Type B pancreatic cell (in vitro differentiated cells): ENCODE measurements at regions not wholly inside any gene's neighbourhood (a gene's known extent, or its start where the extent isn't known, plus 50 kb on each side); places are given as distances from the start of the nearest gene placed in this dataset.
A peak's percentile ranks its signal among the peaks of the same experiment; 100 is the strongest.

Source experiments
- DNase-seq: peaks from one replicate; pipeline ENCODE4 v3.0.0; 2021; ENCODE audit warnings: mixed read lengths; ENCODE audit not compliant: unreplicated experiment; ENCODE audit errors: extremely low spot score
- H3K27ac Mint-ChIP-seq: 2 replicates; pipeline ENCODE4 v1.8.0; 2021; ENCODE audit warnings: mild to moderate bottlenecking, mixed read lengths
- H3K27me3 Mint-ChIP-seq: 2 replicates; pipeline ENCODE4 v1.8.0; 2021; ENCODE audit warnings: mixed read lengths
- H3K36me3 Mint-ChIP-seq: 2 replicates; pipeline ENCODE4 v1.8.0; 2021; ENCODE audit warnings: mixed read lengths
- H3K4me1 Mint-ChIP-seq: one replicate; pipeline ENCODE4 v1.8.0; 2021; ENCODE audit warnings: mixed read lengths; ENCODE audit not compliant: unreplicated experiment
- H3K4me3 Mint-ChIP-seq: 2 replicates; pipeline ENCODE4 v1.8.0; 2021; ENCODE audit warnings: mild to moderate bottlenecking, mixed read lengths
- H3K9me3 Mint-ChIP-seq: 2 replicates; pipeline ENCODE4 v1.8.0; 2021; ENCODE audit warnings: mixed read lengths
- TF ChIP-seq, protein P1 (sequence below): fragments of 200-600 bp; sonication (generic); conservative IDR thresholded peaks from 2 replicates; pipeline ENCODE4 v1.5.0; 2021; ENCODE audit warnings: antibody characterized with exemption, mild to moderate bottlenecking

DNA sequence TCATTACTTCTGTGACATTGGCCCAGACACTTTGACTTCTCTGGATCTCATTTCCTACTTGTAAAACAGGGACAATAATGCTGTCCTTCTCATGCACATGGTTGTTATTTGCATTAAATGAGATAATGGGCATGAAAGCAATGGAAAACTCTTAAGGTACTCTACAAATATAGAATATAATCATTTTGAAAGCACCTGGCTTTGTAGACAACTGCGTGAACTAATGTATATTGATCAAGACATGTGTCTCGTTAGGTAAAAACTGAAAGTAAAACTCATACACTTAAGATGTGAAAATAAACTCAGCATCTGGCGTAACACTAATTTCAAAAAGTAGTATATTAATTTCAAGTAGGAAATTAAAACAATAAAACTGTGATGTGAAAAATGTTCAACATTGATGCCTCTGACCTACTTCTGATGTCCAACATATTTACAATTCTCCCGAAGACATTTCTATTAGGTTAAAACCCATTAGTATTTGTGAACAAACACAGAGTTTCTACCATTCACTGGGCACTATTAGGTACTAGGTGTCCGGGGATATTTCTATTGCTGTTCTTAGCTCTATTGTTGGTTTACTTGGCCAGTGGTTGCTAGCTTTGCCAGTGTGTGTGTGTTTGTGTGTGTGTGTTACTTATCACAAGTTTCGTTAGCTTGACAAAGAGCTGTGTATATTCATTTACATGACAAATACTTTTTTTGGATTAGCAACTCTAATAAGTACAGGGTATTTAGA is 220.5 kb downstream of the KCNRG start:
- DNase-seq, result no peak
- no peak overlapping the region for H3K27ac Mint-ChIP-seq
- H3K36me3 Mint-ChIP-seq, result no peaks in the 10 kb centered on the region
- TF ChIP-seq, protein P1, sequence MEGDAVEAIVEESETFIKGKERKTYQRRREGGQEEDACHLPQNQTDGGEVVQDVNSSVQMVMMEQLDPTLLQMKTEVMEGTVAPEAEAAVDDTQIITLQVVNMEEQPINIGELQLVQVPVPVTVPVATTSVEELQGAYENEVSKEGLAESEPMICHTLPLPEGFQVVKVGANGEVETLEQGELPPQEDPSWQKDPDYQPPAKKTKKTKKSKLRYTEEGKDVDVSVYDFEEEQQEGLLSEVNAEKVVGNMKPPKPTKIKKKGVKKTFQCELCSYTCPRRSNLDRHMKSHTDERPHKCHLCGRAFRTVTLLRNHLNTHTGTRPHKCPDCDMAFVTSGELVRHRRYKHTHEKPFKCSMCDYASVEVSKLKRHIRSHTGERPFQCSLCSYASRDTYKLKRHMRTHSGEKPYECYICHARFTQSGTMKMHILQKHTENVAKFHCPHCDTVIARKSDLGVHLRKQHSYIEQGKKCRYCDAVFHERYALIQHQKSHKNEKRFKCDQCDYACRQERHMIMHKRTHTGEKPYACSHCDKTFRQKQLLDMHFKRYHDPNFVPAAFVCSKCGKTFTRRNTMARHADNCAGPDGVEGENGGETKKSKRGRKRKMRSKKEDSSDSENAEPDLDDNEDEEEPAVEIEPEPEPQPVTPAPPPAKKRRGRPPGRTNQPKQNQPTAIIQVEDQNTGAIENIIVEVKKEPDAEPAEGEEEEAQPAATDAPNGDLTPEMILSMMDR, result no peak
- no peaks in the 10 kb centered on the region for H3K27me3 Mint-ChIP-seq
- peaks cover 9% of the 10 kb centered on the region for H3K4me1 Mint-ChIP-seq
- no peaks in the 10 kb centered on the region for H3K9me3 Mint-ChIP-seq
- no peak overlapping the region for H3K4me3 Mint-ChIP-seq

DNA sequence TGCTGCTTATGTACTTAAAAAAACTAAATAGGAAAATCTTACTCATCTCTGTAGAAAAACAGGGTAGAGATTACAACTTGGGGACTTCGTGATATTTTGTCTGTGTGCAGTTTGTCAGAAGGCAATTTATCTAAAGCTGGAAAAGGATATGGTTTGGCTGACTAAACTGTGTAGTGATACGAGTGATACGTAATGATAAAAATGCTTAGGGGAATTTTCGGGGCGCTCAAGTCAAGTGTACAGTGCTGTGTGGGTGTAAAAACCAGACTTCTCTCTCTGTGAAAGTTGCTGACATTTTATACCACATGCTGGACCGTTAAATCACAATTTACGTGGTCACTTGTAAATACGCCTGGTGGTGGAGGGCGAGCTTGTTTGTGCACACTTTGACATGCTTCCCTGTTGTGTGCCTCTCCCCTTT is 221.7 kb downstream of the KCNRG start:
- Mint-ChIP-seq H3K27me3 (no peaks in the 10 kb centered on the region), H3K9me3 (no peaks in the 10 kb centered on the region), H3K27ac (no peak overlapping the region), H3K36me3 (no peaks in the 10 kb centered on the region), H3K4me1 (peaks cover 9% of the 10 kb centered on the region), H3K4me3 (peak overlapping the region; percentile 23)
- no peak for DNase-seq
- TF ChIP-seq, protein P1, result peak; percentile 39

DNA sequence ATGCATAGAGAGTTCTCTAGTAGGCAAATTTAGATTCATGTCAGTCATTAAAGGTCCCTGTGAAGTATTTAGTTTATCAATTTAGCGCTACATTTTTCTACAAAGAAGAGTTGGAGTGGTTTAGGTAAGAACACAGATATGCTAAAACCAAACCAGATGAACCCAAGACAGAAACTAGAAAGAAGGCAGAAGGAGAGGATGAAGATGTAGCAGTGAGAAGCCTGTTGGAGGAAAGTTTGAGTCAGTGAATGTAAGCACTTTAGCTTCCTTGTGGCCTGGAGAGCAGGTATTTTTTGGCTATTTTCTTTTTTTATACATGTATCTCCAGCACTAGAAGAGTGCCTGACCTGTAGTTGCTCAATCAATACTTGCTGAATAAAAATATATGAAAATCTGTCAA is 223.7 kb downstream of the KCNRG start:
- H3K4me3 Mint-ChIP-seq, result no peak overlapping the region
- peaks cover 12% of the 10 kb centered on the region for H3K4me1 Mint-ChIP-seq
- DNase-seq, result no peak
- H3K27ac Mint-ChIP-seq, result no peak overlapping the region
- no peaks in the 10 kb centered on the region for H3K27me3 Mint-ChIP-seq
- H3K36me3 Mint-ChIP-seq, result no peaks in the 10 kb centered on the region
- TF ChIP-seq, protein P1, result no peak
- no peaks in the 10 kb centered on the region for H3K9me3 Mint-ChIP-seq

DNA sequence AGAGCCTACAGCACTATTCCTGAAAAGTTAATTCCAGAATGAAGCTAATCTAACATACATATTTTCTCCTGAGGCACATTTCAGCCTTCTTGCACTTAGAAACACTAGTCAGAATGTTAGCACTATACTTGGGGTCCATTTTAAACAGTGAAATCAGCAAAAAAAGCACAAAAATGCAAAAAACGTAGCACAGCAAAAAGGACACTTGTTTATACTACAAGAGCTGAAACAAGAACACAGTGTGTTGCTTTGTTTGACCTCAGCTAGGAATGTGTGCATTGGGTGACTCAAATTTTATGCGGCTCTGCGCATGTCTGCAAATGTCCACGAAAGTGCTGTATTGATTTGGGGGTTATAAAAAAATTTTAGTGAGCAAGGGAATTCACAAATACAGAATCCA is 226.2 kb downstream of the KCNRG start:
- H3K9me3 Mint-ChIP-seq, result peaks cover 6% of the 10 kb centered on the region
- TF ChIP-seq, protein P1, result no peak
- DNase-seq, result no peak
- no peak overlapping the region for H3K4me3 Mint-ChIP-seq
- no peaks in the 10 kb centered on the region for H3K27me3 Mint-ChIP-seq
- no peak overlapping the region for H3K27ac Mint-ChIP-seq
- H3K4me1 Mint-ChIP-seq, result peaks cover 27% of the 10 kb centered on the region
- H3K36me3 Mint-ChIP-seq, result no peaks in the 10 kb centered on the region

DNA sequence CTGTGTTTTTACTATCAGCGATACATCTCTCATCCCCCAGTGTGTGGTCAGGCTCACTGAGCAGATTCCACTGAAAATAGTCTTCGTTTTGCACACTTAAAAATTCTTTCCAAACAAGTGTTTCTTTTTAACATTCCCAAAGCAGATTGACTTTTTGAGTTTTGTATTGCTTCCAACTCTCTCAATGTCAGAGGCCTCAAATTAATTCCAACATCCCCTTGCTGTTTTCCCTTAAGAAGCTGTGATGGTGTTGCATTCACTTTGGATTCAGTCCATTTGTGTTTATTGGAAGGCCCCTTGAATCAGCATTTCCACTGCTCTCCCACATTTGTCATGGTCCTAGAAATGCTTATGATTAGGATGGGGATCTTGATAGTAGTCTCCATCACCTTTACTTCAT is 228.7 kb downstream of the KCNRG start:
- Mint-ChIP-seq H3K9me3 (peaks cover 6% of the 10 kb centered on the region), H3K27ac (no peak overlapping the region), H3K4me1 (peaks cover 18% of the 10 kb centered on the region), H3K4me3 (no peak overlapping the region), H3K36me3 (no peaks in the 10 kb centered on the region), H3K27me3 (no peaks in the 10 kb centered on the region)
- TF ChIP-seq, protein P1, result no peak
- no peak for DNase-seq
